ENCODE measurements at regions not wholly inside any gene's neighbourhood (a gene's known extent, or its start where the extent isn't known, plus 50 kb on each side); places are given as distances from the start of the nearest gene placed in this dataset.

DNA sequence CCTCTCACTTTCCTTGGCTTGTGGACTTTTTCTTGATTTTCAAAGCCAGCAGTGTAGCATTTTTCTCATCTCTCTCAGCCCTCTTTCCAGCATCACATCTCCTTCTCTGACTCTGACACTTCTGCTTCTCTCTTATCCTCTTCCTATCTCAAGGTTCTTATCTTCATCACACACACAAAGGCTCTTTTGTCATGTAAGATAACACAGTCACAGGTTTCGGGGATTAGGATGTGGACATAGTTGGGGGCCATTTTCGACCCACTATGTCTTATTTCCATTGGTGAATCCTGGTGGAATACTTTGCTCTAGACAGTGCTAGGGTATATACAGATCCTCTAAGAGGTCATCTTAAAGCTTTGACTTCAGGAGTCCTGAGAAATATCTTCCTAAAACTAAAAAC is 719.3 kb upstream of the TBX3 start:
- TF ChIP-seq, protein P1, sequence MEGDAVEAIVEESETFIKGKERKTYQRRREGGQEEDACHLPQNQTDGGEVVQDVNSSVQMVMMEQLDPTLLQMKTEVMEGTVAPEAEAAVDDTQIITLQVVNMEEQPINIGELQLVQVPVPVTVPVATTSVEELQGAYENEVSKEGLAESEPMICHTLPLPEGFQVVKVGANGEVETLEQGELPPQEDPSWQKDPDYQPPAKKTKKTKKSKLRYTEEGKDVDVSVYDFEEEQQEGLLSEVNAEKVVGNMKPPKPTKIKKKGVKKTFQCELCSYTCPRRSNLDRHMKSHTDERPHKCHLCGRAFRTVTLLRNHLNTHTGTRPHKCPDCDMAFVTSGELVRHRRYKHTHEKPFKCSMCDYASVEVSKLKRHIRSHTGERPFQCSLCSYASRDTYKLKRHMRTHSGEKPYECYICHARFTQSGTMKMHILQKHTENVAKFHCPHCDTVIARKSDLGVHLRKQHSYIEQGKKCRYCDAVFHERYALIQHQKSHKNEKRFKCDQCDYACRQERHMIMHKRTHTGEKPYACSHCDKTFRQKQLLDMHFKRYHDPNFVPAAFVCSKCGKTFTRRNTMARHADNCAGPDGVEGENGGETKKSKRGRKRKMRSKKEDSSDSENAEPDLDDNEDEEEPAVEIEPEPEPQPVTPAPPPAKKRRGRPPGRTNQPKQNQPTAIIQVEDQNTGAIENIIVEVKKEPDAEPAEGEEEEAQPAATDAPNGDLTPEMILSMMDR (IDR thresholded peaks at IDR 0.05; ENCODE audit: low read depth, low read length) = no peak
- TF ChIP-seq MYC (IDR thresholded peaks at IDR 0.05; ENCODE audit: low read depth, low read length) (no peak), POLR2A (IDR thresholded peaks at IDR 0.05; ENCODE audit: extremely low read depth, insufficient read length) (no peak)
- TF ChIP-seq, protein P2, sequence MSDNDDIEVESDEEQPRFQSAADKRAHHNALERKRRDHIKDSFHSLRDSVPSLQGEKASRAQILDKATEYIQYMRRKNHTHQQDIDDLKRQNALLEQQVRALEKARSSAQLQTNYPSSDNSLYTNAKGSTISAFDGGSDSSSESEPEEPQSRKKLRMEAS (IDR thresholded peaks at IDR 0.05; ENCODE audit: low read depth, low read length) = no peak
